GM21786 (cell line): ENCODE measurements at regions not wholly inside any gene's neighbourhood (a gene's known extent, or its start where the extent isn't known, plus 50 kb on each side); places are given as distances from the start of the nearest gene placed in this dataset.
A peak's percentile ranks its signal among the peaks of the same experiment; 100 is the strongest.
"Not testable (repeated sequence)": the region's sequence is repeated elsewhere in the genome, so short reads cannot be mapped to it uniquely, and the experiment has no call there.

ENCODE experiments used
- ATAC-seq: cut with Tn5 transposase; IDR thresholded peaks from one replicate; pipeline ENCODE4 v1.9.1; 2021; ENCODE audit not compliant: unreplicated experiment

- ATAC-seq, result no peak
These were observed 550.1 kb upstream of the PCDH20 start for GRCh38 chr13:61965756-61966155.

- ATAC-seq, result no peak
These were observed 545.3 kb upstream of the PCDH20 start for GRCh38 chr13:61960981-61961380.

DNA sequence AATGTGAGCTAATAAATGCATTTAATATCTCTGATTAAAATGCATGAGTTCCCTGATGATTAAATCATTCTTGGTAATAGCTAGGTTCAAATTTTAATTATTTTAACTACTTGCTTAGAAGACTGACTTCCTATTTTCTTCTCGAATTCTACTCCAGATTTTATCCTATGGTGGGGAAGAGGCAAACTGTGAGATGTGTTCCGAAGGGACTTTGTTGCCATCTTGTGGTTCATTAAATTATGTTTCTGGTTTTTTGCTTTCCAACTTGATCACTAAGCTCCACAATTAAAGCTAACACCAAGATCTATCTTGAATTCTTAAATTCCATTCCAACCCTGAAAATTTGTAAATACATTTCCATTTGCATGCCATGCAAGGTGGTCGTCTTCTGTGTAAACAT, 538.4 kb upstream of the PCDH20 start:
- no peak for ATAC-seq

DNA sequence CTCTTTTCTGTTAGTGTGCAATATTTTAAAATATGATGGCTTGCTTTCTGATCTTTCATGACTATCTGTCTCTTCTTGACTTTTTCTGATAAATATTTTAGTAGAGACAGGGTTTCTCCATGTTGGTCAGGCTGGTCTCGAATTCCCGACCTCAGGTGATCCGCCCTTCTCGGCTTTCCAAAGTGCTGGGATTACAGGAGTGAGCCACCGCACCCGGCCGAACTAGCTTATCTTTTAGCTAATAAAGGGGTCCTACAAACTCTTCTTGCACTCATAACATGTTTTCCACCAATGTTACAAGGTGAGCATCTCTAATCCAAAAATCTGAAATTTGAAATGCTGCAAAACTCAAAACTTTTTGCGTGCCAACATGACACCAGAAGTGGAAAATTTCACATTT, 535.2 kb upstream of the PCDH20 start:
- no peak for ATAC-seq

- no peak for ATAC-seq
These were observed 528.8 kb upstream of the PCDH20 start for GRCh38 chr13:61944329-61944929.

- ATAC-seq, result peak; percentile 48
These were observed 520.1 kb upstream of the PCDH20 start for GRCh38 chr13:61935710-61936109.

- ATAC-seq, result no peak
These were observed 512.0 kb upstream of the PCDH20 start for GRCh38 chr13:61927648-61928047.

GRCh38 chr13:61918841-61919240, 503.2 kb upstream of the PCDH20 start:
- no peak for ATAC-seq

DNA sequence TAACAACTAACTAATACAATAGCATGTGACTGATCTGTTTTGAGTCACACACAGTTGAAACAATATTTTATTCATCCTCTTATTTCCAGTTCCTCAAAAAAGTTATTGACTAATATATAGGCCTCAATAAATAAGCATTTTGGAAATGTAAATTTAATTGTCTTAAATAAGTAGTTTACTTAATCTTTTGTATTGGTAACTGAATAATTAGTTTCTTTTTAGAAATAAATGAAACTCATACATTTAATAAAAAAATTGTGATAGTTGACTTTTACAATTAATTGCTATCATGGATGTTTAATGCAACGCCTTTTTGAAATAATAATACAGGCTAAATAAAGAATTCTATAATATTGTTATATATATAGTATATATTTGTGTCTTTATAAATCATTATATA, 500.8 kb upstream of the PCDH20 start:
- no peak for ATAC-seq

GRCh38 chr13:61913183-61913582, 497.5 kb upstream of the PCDH20 start:
- ATAC-seq, result no peak

- ATAC-seq, result no peak
These were observed 493.4 kb upstream of the PCDH20 start for GRCh38 chr13:61908906-61909615.

GRCh38 chr13:61905054-61905453, 489.4 kb upstream of the PCDH20 start:
- ATAC-seq, result no peak

- ATAC-seq, result no peak
These were observed 486.4 kb upstream of the PCDH20 start for GRCh38 chr13:61901946-61902541.

GRCh38 chr13:61900033-61900432, 484.4 kb upstream of the PCDH20 start:
- no peak for ATAC-seq

DNA sequence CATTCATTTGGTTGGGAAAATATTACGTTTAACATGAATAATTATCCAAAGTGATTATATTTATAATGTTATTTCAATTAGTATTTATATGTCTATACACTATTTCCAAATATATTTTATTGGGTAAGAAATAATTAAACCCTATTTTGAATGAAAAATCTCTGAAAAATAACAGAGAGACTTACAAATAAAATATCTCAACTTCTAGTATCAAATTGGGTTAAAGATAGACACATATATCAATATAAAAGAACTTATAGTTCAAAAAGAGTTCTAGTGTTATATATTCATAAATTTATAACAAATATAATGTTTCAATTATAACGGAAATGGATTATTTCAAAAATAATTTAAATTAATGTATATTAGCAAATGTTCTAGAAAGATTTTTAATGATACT, 482.6 kb upstream of the PCDH20 start:
- no peak for ATAC-seq

GRCh38 chr13:61891401-61891800, 475.8 kb upstream of the PCDH20 start:
- ATAC-seq, result no peak

DNA sequence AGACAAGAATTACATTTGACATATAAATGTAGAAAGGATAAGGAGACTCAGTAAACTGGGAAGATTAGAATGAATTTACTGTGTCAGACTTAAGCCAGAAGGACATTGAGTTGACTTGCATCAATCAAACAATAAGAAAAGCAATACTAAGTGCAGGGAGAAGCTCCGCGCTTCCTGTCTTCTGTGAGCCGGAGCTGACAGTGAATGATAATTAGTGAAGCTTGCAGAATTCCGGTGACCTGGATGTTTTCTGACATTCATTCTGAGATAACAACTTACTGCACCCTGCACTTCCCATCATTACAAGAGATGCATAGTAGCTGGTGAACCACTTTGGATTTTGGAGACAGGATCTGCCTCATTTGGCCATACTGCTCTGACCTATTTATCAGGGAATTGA, 469.2 kb upstream of the PCDH20 start:
- ATAC-seq, result no peak

- peak; percentile 96 for ATAC-seq
These were observed 465.1 kb upstream of the PCDH20 start for GRCh38 chr13:61880578-61881283.

- not testable (repeated sequence) for ATAC-seq
These were observed 462.9 kb upstream of the PCDH20 start for GRCh38 chr13:61878565-61878964.

DNA sequence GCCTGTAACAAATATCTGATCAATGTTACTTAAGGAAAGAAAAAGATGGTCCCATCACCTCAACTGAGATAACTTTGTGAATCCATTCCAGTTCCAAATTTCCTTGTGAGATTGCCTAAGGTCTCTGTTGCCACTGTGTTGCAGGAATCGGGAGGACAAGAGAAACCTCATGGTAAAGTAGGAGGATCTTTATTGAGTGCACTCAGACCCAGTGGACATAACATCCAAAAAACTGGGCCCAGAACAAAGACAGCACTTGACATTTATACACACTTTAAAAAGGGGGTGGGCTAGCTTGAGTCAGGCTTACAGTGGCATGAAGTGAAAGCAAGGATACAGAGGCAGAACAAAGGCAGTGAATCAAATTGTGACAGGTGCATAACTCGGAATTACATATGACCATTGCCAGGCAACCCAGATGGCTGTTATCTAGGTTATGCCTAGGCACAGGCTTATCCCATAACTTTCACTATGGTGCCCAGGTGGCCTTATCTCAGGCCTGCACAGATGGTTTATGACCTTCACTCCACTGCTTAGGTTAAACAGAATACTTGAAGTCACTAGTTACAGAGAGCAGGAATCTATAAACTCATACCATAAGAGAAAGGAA, 459.4 kb upstream of the PCDH20 start:
- no peak for ATAC-seq

- ATAC-seq, result no peak
These were observed 458.1 kb upstream of the PCDH20 start for GRCh38 chr13:61873717-61874116.
